GM12874 (cell line): ENCODE measurements at regions not wholly inside any gene's neighbourhood (a gene's known extent, or its start where the extent isn't known, plus 50 kb on each side); places are given as distances from the start of the nearest gene placed in this dataset.

ENCODE experiments used
- CTCF ChIP-seq: IDR thresholded peaks from 2 replicates; pipeline ENCODE4 v1.5.1; 2011; ENCODE audit warnings: low read depth, mild to moderate bottlenecking, control low read depth, low read length, moderate library complexity; ENCODE audit not compliant: insufficient read depth

DNA sequence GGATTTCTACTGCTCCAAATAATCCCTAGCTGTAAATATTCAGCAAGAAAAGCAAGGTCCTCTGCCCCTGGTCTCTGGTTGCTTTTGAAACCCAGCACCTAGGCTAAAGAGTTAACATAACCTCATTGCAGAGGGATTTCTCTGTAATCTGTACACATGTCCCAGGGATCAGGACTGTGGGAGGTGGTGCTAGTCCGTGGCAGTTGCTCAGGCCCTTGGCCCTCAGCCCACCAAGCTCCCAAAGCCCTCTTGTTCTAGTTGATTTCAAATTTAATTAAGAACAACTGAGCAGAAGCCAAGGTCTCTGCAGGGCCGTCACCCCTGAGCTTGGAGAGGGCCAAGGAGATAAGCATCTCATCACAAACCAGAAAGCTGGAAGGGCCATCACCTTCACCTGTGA is 181.1 kb downstream of the SOX9 start:
- no peak for TF ChIP-seq CTCF

GRCh38 chr17:72302735-72303134 is 181.9 kb downstream of the SOX9 start:
- TF ChIP-seq CTCF, result no peak

- no peak for TF ChIP-seq CTCF
These were observed 183.2 kb downstream of the SOX9 start for GRCh38 chr17:72303787-72304733.

- no peak for TF ChIP-seq CTCF
These were observed 184.0 kb downstream of the SOX9 start for GRCh38 chr17:72304859-72305258.

DNA sequence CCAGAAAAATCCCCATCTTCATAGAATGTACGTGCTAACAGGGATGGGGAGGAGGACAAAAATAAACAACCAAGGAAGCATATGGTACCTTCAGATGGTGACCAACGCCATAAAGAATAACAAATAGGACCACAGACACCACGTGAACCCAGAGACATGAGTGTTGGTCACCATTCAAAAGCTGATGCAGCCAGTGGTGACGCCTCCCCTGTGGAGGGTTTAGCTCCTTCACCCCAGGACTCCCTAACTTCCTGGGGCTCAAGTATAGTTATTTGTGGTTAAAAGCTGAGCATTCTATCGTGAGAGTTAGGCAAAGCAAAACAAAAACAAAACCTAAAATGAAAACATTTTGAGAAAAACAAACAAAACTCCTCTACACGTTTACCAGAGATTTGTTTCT is 184.7 kb downstream of the SOX9 start:
- no peak for TF ChIP-seq CTCF

GRCh38 chr17:72306037-72306436 is 185.2 kb downstream of the SOX9 start:
- no peak for TF ChIP-seq CTCF

GRCh38 chr17:72307836-72308235 is 187.0 kb downstream of the SOX9 start:
- no peak for TF ChIP-seq CTCF
